NCI-H1092 treated with DMSO at 0.1 percent for 48 hours (cell line): ENCODE measurements at regions not wholly inside any gene's neighbourhood (a gene's known extent, or its start where the extent isn't known, plus 50 kb on each side); places are given as distances from the start of the nearest gene placed in this dataset.
"Not testable (repeated sequence)": the region's sequence is repeated elsewhere in the genome, so short reads cannot be mapped to it uniquely, and the experiment has no call there.

Experiments
- DNase-seq: peaks from one replicate; lab custom pipeline; 2025; lab: John Stamatoyannopoulos, UW

DNA sequence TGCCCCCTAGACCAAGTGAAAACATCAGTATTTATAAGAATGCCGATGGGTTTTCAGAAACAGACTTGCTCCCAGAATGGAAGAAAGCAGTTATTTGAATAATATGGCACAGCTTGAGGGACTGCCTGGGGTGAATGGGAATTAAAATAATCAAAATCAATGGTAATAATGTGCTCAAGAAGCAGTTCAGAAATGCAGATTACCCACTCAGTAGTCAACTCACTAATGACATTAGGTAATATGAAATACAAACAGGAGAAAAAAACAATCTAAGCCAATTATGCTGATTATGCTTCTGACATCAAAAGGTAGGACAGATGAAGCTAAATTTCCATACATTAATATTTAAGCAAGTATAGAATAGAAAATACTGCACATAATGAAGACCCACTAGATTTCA is 179.3 kb downstream of the ENC1 start:
- DNase-seq = no peak

GRCh38 chr5:74460694-74461093 is 179.8 kb downstream of the ENC1 start:
- DNase-seq = no peak

GRCh38 chr5:74459984-74460383 is 180.5 kb downstream of the ENC1 start:
- no peak for DNase-seq

GRCh38 chr5:74457876-74458275 is 182.7 kb downstream of the ENC1 start:
- DNase-seq = no peak

- no peak for DNase-seq
These were observed 186.1 kb downstream of the ENC1 start for GRCh38 chr5:74454263-74455030.

- no peak for DNase-seq
These were observed 187.7 kb downstream of the ENC1 start for GRCh38 chr5:74452856-74453255.

GRCh38 chr5:74450095-74450494 is 190.4 kb downstream of the ENC1 start:
- DNase-seq = no peak

GRCh38 chr5:74446725-74447241 is 193.7 kb downstream of the ENC1 start:
- no peak for DNase-seq

DNA sequence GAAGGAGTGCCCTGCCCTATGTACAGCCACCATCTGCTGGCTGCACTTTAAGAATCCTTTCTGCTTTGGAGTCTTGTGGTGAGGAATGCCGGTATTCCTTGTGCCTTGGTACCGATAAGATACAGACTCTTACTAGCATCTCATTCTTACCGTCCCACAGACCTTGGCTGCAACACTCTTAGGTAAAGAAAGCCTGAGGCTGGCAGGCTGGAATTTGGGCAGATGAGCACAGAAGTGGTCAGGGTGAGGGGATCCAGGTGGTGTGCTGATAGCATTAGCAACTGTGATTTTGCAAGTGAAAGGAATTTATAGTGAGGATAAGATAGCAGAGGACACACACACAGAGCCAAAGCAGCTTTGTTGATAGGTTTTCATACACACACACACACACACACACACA is 198.1 kb downstream of the ENC1 start:
- DNase-seq = no peak

DNA sequence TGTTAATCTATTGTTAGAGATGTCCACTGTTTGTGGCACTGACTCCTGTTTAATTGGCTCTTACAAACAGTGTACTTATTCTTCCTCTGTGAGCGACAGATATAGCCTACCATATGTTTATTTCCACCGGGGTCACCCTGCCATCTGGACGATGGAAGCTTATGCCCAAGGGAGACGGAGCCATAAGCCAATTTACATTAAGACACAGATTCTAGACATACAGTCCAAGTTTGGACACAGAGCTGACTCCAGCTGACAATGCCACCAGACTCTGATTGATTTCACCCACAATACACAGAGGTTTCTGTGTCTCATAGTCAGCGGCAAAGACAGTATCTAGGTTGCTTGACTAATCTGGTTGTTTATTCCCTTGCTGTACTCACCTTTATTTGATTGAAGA is 198.9 kb downstream of the ENC1 start:
- DNase-seq = no peak

DNA sequence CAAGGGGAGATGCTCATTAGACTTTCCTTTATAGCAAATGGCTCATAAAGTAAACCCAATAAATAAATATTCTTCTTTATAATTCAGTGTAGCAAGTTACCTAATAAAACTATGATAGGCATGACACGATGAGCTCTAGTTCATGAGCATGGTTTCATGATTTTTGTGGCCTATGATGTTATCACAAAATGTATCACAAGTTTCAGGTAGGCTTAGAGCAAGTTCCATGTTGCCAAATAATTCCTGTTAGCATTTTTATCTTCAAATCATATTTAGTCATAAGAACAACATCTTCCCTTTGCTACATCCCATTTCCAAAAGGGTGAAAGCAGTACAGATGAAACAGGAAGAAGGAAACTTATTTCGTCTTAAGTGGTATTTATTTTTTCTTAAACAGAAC is 200.2 kb downstream of the ENC1 start:
- DNase-seq = no peak

- not testable (repeated sequence) for DNase-seq
These were observed 202.7 kb downstream of the ENC1 start for GRCh38 chr5:74437870-74438269.

DNA sequence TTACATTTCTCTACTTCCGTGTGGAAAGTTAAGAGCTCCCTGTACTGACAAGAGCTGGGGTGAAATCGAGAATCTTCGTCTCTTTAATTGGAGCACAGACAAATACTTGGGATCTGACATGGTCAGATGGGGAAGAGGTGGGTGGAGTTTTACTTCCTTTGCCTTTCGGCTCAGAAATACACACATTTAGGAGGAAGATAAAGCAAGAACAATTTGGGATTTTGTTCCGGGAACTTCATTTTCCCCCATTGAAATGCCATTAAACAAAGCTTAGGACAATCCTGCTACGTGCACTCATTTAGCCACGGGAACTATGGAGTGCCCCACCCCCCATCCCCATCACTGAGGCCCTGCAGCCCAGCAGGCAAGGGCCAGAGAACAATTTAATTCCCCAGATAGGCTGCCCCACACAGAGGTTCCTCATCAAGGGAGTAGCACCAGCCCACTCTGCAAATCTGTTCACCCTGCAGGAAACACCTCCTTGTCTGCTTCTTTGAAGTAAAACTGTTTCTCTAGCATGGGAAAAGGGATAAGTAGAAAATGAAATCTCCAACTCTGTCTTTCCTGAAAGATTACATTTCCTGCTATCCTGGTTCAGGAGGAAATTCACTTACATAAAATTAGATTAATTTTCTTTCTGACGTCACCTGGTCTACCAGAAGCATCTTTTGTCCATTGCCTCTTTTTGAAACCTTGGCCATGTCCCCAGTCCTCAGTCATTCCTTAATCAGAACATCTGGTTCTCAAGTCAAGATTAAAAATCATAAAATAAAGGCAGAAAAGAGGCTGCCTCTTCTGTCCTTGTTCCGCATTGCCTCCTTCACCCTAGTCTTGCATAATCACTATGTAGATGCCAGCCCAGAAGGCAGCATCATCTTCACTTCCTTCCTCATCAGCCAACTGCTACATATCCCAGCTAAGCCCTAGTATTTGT is 206.4 kb downstream of the ENC1 start:
- no peak for DNase-seq

GRCh38 chr5:74433255-74433895 is 207.2 kb downstream of the ENC1 start:
- DNase-seq = no peak

GRCh38 chr5:74432721-74433120 is 207.8 kb downstream of the ENC1 start:
- DNase-seq = no peak

- peak; percentile 60 for DNase-seq
These were observed 208.3 kb downstream of the ENC1 start for GRCh38 chr5:74432216-74432615.

DNA sequence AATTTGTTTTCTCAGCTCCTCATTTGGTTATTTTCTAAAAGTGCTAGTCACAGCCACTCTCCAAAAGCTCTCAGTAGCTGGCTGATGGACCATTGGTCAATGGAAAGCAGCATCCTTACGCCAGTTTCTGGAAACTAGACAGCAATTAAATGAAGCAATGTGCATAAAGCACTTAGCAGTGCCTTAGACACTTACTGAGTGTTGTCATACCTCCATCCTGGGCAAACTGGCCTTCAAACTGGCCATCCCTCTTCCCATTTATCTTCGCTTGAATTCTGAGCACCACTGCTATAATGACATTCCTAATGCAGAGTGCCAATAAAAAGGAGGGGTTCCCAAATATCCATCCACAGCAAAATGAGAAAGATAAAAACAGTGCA is 209.2 kb downstream of the ENC1 start:
- no peak for DNase-seq

DNA sequence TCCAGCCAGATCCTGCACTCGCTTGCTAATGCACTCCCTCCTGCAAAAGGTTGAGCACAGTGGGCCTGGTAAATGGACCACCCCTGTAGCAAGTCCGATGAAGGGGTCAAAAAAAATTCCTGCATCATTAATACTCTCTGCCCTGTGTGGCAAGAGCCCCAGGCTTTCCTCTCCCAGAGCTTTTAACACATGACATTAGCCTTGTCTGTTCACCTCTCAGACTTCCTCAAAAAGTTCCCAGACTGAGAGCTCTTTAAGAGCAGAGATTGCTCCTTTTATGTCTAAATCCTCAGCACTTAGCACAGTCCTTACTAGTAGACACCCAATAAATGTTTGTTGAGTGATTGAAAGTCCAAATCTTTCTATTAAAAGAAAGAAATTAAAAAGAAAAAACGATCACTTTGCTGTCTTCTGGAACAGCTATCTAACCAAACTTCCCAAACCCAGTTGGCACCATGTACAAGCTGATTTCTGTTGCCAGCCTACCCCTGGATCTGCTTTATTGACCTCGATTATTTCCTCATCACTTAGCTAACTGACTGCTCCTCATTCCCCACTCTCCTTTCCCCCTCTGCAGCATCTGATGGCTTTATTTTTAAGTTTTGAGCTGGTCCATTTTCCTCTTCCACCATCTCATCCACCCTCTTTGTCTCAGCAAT is 209.8 kb downstream of the ENC1 start:
- DNase-seq = no peak

- DNase-seq = no peak
These were observed 211.0 kb downstream of the ENC1 start for GRCh38 chr5:74429495-74429894.

DNA sequence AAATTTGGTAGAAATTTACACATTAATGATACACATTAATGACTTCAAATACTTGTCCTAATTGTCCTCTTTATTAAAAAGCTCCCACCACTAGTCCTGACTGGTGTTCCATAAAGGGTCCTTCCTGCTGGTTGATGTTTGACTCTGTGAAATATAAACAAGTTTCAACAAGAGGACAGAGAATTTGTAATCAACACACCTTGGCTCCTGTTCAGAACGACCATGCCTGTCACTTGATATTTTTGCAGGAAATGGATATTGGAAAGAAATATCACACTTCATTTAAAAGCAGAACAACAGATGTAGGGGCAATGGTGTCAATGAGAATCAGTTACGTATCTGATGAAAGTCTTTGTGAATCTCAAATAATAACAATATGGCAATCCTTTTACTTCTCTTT is 211.7 kb downstream of the ENC1 start:
- no peak for DNase-seq

GRCh38 chr5:74428275-74428674 is 212.3 kb downstream of the ENC1 start:
- no peak for DNase-seq

- DNase-seq = peak; percentile 10
These were observed 214.0 kb downstream of the ENC1 start for GRCh38 chr5:74426506-74426905.
